A673 (cell line): ENCODE measurements at regions not wholly inside any gene's neighbourhood (a gene's known extent, or its start where the extent isn't known, plus 50 kb on each side); places are given as distances from the start of the nearest gene placed in this dataset.

Experiments
- BruUV-seq: library from RNA; stranded (reverse); fragments of 400-500 nt; replicated peaks from 2 replicates; lab custom pipeline; 2021; lab: Mats Ljungman, UMichigan
- CTCF ChIA-PET: fragments of 300-600 bp; sonication (Branson Sonifier 250); formaldehyde crosslinking; loops from one replicate; lab custom pipeline; 2022; ENCODE audit warnings: antibody characterized with exemption; lab: Charles Lee
- POLR2A ChIA-PET: fragments of 300-600 bp; sonication (Branson Sonifier 250); formaldehyde crosslinking; loops from one replicate; lab custom pipeline; 2022; ENCODE audit warnings: antibody characterized with exemption; ENCODE audit not compliant: low non-redundant PET; lab: Charles Lee
- DNase-seq: peaks from one replicate; pipeline ENCODE4 v3.0.0-alpha.2; 2015; ENCODE audit warnings: low spot score
- H3K27ac ChIP-seq: fragments of 200-600 bp; sonication (generic); 2 replicates; pipeline ENCODE4 v1.5.1; 2016; ENCODE audit warnings: mixed run types, low read depth, mild to moderate bottlenecking, mixed read lengths, antibody characterized with exemption, low read length; ENCODE audit not compliant: poor library complexity, severe bottlenecking
- H3K27me3 ChIP-seq: fragments of 200-600 bp; sonication (generic); replicated peaks from 2 replicates; pipeline ENCODE4 v1.6.1; 2017; ENCODE audit warnings: mixed run types, low read depth, mild to moderate bottlenecking, mixed read lengths, antibody characterized with exemption, low read length; ENCODE audit not compliant: insufficient read depth, poor library complexity
- H3K36me3 ChIP-seq: fragments of 200-600 bp; sonication (generic); 2 replicates; pipeline ENCODE4 v1.6.1; 2016; ENCODE audit warnings: mixed run types, mild to moderate bottlenecking, mixed read lengths, antibody characterized with exemption, low read length; ENCODE audit not compliant: insufficient read depth, poor library complexity, severe bottlenecking
- H3K4me1 ChIP-seq: fragments of 200-600 bp; sonication (generic); 2 replicates; pipeline ENCODE4 v1.6.1; 2017; ENCODE audit warnings: mixed run types, mild to moderate bottlenecking, mixed read lengths, antibody characterized with exemption, low read length; ENCODE audit not compliant: insufficient read depth, poor library complexity, severe bottlenecking
- H3K4me3 ChIP-seq: fragments of 200-600 bp; sonication (generic); 2 replicates; pipeline ENCODE4 v1.5.1; 2016; ENCODE audit warnings: low read depth, mixed run types, mild to moderate bottlenecking, mixed read lengths, low read length; ENCODE audit not compliant: poor library complexity, severe bottlenecking
- H3K9me3 ChIP-seq: fragments of 200-600 bp; sonication (generic); 2 replicates; pipeline ENCODE4 v1.6.1; 2016; ENCODE audit warnings: mixed run types, low read depth, mild to moderate bottlenecking, mixed read lengths, antibody characterized with exemption, low read length; ENCODE audit not compliant: poor library complexity, severe bottlenecking
- CTCF ChIP-seq: fragments of 300-800, 200-600 bp; sonication (generic); conservative IDR thresholded peaks from 2 replicates; pipeline ENCODE4 v1.5.1; 2017; ENCODE audit warnings: low read depth, mild to moderate bottlenecking, antibody characterized with exemption, low read length, moderate library complexity, mixed read lengths
- EZH2 ChIP-seq: fragments of 200-600 bp; sonication (generic); IDR thresholded peaks from 2 replicates; pipeline ENCODE4 v1.6.1; 2017; ENCODE audit warnings: borderline replicate concordance, low read depth, mild to moderate bottlenecking, mixed read lengths, antibody characterized with exemption, low read length; ENCODE audit not compliant: poor library complexity, severe bottlenecking
- intact Hi-C: fragments of 100-400 bp; cut with micrococcal nuclease; formaldehyde crosslinking; loops from one replicate; pipeline ENCODE4 v1.10.0; 2022; ENCODE audit not compliant: unreplicated experiment

GRCh38 chr6:33861722-33862121 lies 57.9 kb upstream of the MLN start:
- ChIA-PET CTCF (no interaction called here), POLR2A (no interaction called here)
- intact Hi-C loops = no loop called here
- BruUV-seq = no TSS peak
- TF ChIP-seq EZH2 (no peak), CTCF (no peak)
- Histone ChIP-seq H3K4me1 (no peaks in the 10 kb centered on the region), H3K36me3 (no peaks in the 10 kb centered on the region), H3K4me3 (no peak overlapping the region), H3K27ac (no peak overlapping the region), H3K9me3 (no peaks in the 10 kb centered on the region), H3K27me3 (no peaks in the 10 kb centered on the region)
- DNase-seq = no peak

GRCh38 chr6:33860706-33861474 lies 57.1 kb upstream of the MLN start:
- DNase-seq = no peak
- intact Hi-C loops = no loop called here
- no peaks in the 10 kb centered on the region for H3K27me3 ChIP-seq
- H3K9me3 ChIP-seq = no peaks in the 10 kb centered on the region
- H3K27ac ChIP-seq = no peak overlapping the region
- no peak overlapping the region for H3K4me3 ChIP-seq
- no peak for TF ChIP-seq CTCF
- H3K36me3 ChIP-seq = no peaks in the 10 kb centered on the region
- BruUV-seq = no TSS peak
- H3K4me1 ChIP-seq = no peaks in the 10 kb centered on the region
- POLR2A ChIA-PET = no interaction called here
- CTCF ChIA-PET = no interaction called here

GRCh38 chr6:33860006-33860405 lies 56.2 kb upstream of the MLN start:
- DNase-seq = no peak
- POLR2A ChIA-PET = no interaction called here
- Histone ChIP-seq H3K36me3 (no peaks in the 10 kb centered on the region), H3K4me1 (peaks cover under 1% of the 10 kb centered on the region), H3K27me3 (no peaks in the 10 kb centered on the region), H3K4me3 (no peak overlapping the region), H3K27ac (no peak overlapping the region), H3K9me3 (no peaks in the 10 kb centered on the region)
- CTCF ChIA-PET = no interaction called here
- no TSS peak for BruUV-seq
- TF ChIP-seq EZH2 (no peak), CTCF (no peak)
- intact Hi-C loops = no loop called here
